ENCODE measurements at regions not wholly inside any gene's neighbourhood (a gene's known extent, or its start where the extent isn't known, plus 50 kb on each side); places are given as distances from the start of the nearest gene placed in this dataset.
A peak's percentile ranks its signal among the peaks of the same experiment; 100 is the strongest.
"Not testable (repeated sequence)": the region's sequence is repeated elsewhere in the genome, so short reads cannot be mapped to it uniquely, and the experiment has no call there.

GRCh38 chr14:63147018-63147417 lies 57.2 kb upstream of the RHOJ start:
- no peak for DNase-seq (ENCODE audit: low read depth)

GRCh38 chr14:63134801-63135200 lies 69.4 kb upstream of the RHOJ start:
- DNase-seq (ENCODE audit: low read depth): peak; percentile 1

- DNase-seq (ENCODE audit: low read depth): no peak
These were observed 73.7 kb upstream of the RHOJ start for GRCh38 chr14:63130531-63130930.

GRCh38 chr14:63106487-63106886 lies 61.2 kb upstream of the KCNH5 start:
- DNase-seq (ENCODE audit: low read depth): not testable (repeated sequence)

GRCh38 chr14:63100552-63100951 lies 55.3 kb upstream of the KCNH5 start:
- DNase-seq (ENCODE audit: low read depth): no peak

- DNase-seq (ENCODE audit: low read depth): no peak
These were observed 50.9 kb upstream of the KCNH5 start for GRCh38 chr14:63096186-63096585.
